Mesothelial cell of epicardium (in vitro differentiated cells): ENCODE measurements at regions not wholly inside any gene's neighbourhood (a gene's known extent, or its start where the extent isn't known, plus 50 kb on each side); places are given as distances from the start of the nearest gene placed in this dataset.

Experiments used
- DNase-seq, 2 experiments: peaks; one replicate each; pipeline ENCODE4 v3.0.0; 2021; ENCODE audit warnings: low spot score in 2 of 2; ENCODE audit not compliant: unreplicated experiment in 2 of 2
- H3K27ac Mint-ChIP-seq: 2 replicates; pipeline ENCODE4 v1.8.0; 2021; ENCODE audit warnings: mixed read lengths
- H3K27me3 Mint-ChIP-seq: 2 replicates; pipeline ENCODE4 v1.8.0; 2021; ENCODE audit warnings: low read depth, mixed read lengths
- H3K36me3 Mint-ChIP-seq: 2 replicates; pipeline ENCODE4 v1.8.0; 2021; ENCODE audit warnings: mixed read lengths
- H3K4me1 Mint-ChIP-seq: 2 replicates; pipeline ENCODE4 v1.8.0; 2021; ENCODE audit warnings: mixed read lengths
- H3K4me3 Mint-ChIP-seq: 2 replicates; pipeline ENCODE4 v1.8.0; 2021; ENCODE audit warnings: mild to moderate bottlenecking, moderate library complexity, mixed read lengths
- H3K9me3 Mint-ChIP-seq: 2 replicates; pipeline ENCODE4 v1.8.0; 2021; ENCODE audit warnings: mixed read lengths
- CTCF ChIP-seq: fragments of 200-600 bp; sonication (generic); IDR thresholded peaks from one replicate; pipeline ENCODE4 v1.5.0; 2021; ENCODE audit warnings: antibody characterized with exemption; ENCODE audit not compliant: unreplicated experiment

- Mint-ChIP-seq H3K36me3 (peaks cover 2% of the 10 kb centered on the region), H3K27me3 (no peaks in the 10 kb centered on the region), H3K9me3 (peaks cover 2% of the 10 kb centered on the region), H3K27ac (no peak overlapping the region), H3K4me3 (no peak overlapping the region), H3K4me1 (peaks cover 5% of the 10 kb centered on the region)
- no peak for TF ChIP-seq CTCF
- DNase-seq: no peak
Observed at GRCh38 chr4:138595731-138596460, 353.7 kb upstream of the SLC7A11 start.

DNA sequence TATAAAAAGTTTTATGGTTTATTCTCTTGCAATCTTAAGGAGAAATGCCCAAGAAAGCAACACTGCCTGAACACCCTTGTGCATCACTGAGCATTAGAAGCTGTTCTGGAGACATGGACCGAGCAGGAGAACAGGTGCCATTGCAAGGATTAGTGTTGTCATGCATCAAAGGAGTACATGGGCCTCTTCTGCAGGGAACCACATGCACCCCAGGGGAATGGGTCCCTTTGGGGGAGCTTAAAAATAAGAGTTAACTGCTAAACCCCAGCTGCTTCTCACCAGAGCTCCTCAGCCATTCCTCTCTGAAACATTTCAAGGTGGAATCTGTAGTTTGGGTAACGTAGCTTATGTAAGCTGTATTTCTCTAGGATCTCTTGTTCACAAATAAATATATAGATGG lies 353.0 kb upstream of the SLC7A11 start:
- DNase-seq: no peak
- Mint-ChIP-seq H3K36me3 (peaks cover 2% of the 10 kb centered on the region), H3K4me3 (no peak overlapping the region), H3K27me3 (no peaks in the 10 kb centered on the region), H3K9me3 (no peaks in the 10 kb centered on the region), H3K27ac (no peak overlapping the region), H3K4me1 (peaks cover 5% of the 10 kb centered on the region)
- no peak for TF ChIP-seq CTCF

- H3K4me3 Mint-ChIP-seq: no peak overlapping the region
- TF ChIP-seq CTCF: no peak
- DNase-seq: no peak
- H3K27ac Mint-ChIP-seq: no peak overlapping the region
- H3K9me3 Mint-ChIP-seq: no peaks in the 10 kb centered on the region
- no peaks in the 10 kb centered on the region for H3K27me3 Mint-ChIP-seq
- peaks cover 5% of the 10 kb centered on the region for H3K4me1 Mint-ChIP-seq
- H3K36me3 Mint-ChIP-seq: no peaks in the 10 kb centered on the region
Observed at GRCh38 chr4:138592796-138593195, 350.6 kb upstream of the SLC7A11 start.

GRCh38 chr4:138591808-138592207 lies 349.7 kb upstream of the SLC7A11 start:
- no peak for DNase-seq
- H3K4me3 Mint-ChIP-seq: no peak overlapping the region
- H3K27me3 Mint-ChIP-seq: no peaks in the 10 kb centered on the region
- H3K4me1 Mint-ChIP-seq: peaks cover 5% of the 10 kb centered on the region
- peaks cover under 1% of the 10 kb centered on the region for H3K9me3 Mint-ChIP-seq
- peak overlapping the region; percentile 1 for H3K27ac Mint-ChIP-seq
- TF ChIP-seq CTCF: no peak
- no peaks in the 10 kb centered on the region for H3K36me3 Mint-ChIP-seq

GRCh38 chr4:138588501-138588900 lies 346.4 kb upstream of the SLC7A11 start:
- Mint-ChIP-seq H3K4me3 (no peak overlapping the region), H3K9me3 (peaks cover 21% of the 10 kb centered on the region), H3K4me1 (peaks cover 5% of the 10 kb centered on the region), H3K36me3 (no peaks in the 10 kb centered on the region), H3K27me3 (no peaks in the 10 kb centered on the region), H3K27ac (no peak overlapping the region)
- no peak for DNase-seq
- TF ChIP-seq CTCF: no peak
